ENCODE measurements at regions not wholly inside any gene's neighbourhood (a gene's known extent, or its start where the extent isn't known, plus 50 kb on each side); places are given as distances from the start of the nearest gene placed in this dataset.

GRCh38 chr15:87728998-87729397, 527.5 kb downstream of the NTRK3 start:
- intact Hi-C loops (cut with micrococcal nuclease; ENCODE audit: unreplicated experiment) (no loop called here), in situ Hi-C loops (cut with HindIII; ENCODE audit: extremely low pct_ligation_motif_present, low pct_unique_long_range_greater_than_20kb) (no loop called here)
- no peak overlapping the region for H3K4me2 ChIP-seq (ENCODE audit: low read depth, low read length)
- no peaks in the 10 kb centered on the region for H3K79me2 ChIP-seq (ENCODE audit: insufficient read depth, low read length)
- TF ChIP-seq KDM5A (IDR thresholded peaks at IDR 0.05; ENCODE audit: borderline replicate concordance, low read length) = no peak
- TF ChIP-seq YEATS4 (CRISPR knock-in tag; IDR thresholded peaks at IDR 0.05; ENCODE audit: borderline replicate concordance) = no peak
- no peak for TF ChIP-seq CBX5 (CRISPR knock-in tag; IDR thresholded peaks at IDR 0.05; ENCODE audit: borderline replicate concordance)
- no peak for TF ChIP-seq HINFP (CRISPR knock-in tag; IDR thresholded peaks at IDR 0.05; ENCODE audit: low read depth)
- no peak for TF ChIP-seq KDM2A (CRISPR knock-in tag; IDR thresholded peaks at IDR 0.05; ENCODE audit: borderline replicate concordance, low read depth)
- no peak for TF ChIP-seq IRF2 (CRISPR knock-in tag; IDR thresholded peaks at IDR 0.05)
- no peak for TF ChIP-seq SP5 (CRISPR knock-in tag; IDR thresholded peaks at IDR 0.05; ENCODE audit: borderline replicate concordance, low read depth)
- TF ChIP-seq ZNF180 (CRISPR knock-in tag; IDR thresholded peaks at IDR 0.05; ENCODE audit: borderline replicate concordance, low read depth) = no peak
- DNase-seq (ENCODE audit: low spot score) = no peak
- no peak overlapping the region for H3K9ac ChIP-seq (ENCODE audit: insufficient read depth, low read depth, low read length)
- ChIA-PET CTCF (ENCODE audit: low intra/inter-chr PET ratio, low total read pairs) (no interaction called here), POLR2A (no interaction called here)
- 2% methylated on average over 2 of the region's 2 CpGs for WGBS (ENCODE audit: low lambda C conversion rate)
- no peak overlapping the region for H2AFZ ChIP-seq (ENCODE audit: low read length)
- H3K9me3 ChIP-seq (ENCODE audit: low read length) = peaks cover 63% of the 10 kb centered on the region
- no peaks in the 10 kb centered on the region for H3K36me3 ChIP-seq (replicated peaks in 1 of 2; ENCODE audit: control insufficient read depth in 1 of 2, insufficient read depth in 2 of 2, low read length in 2 of 2)
- no peak for ATAC-seq
- no TSS peak for BruUV-seq (replicated peaks)
- no peaks in the 10 kb centered on the region for H3K4me1 ChIP-seq (ENCODE audit: insufficient read depth, low read length)
- no peak overlapping the region for H3K4me3 ChIP-seq (replicated peaks in 1 of 3; ENCODE audit: insufficient read depth in 1 of 3, low read depth in 2 of 3, low read length in 3 of 3)
- no peaks in the 10 kb centered on the region for H3K27me3 ChIP-seq (ENCODE audit: control insufficient read depth in 1 of 2, insufficient read depth in 2 of 2, low read length in 2 of 2)
- no peak overlapping the region for H3K27ac ChIP-seq (ENCODE audit: extremely low read length, insufficient read depth, low read length)
- no peak for FAIRE-seq
- H4K20me1 ChIP-seq (ENCODE audit: insufficient read depth, low read length) = no peaks in the 10 kb centered on the region

GRCh38 chr15:87727073-87727472, 529.5 kb downstream of the NTRK3 start:
- no peaks in the 10 kb centered on the region for H4K20me1 ChIP-seq (ENCODE audit: insufficient read depth, low read length)
- H3K36me3 ChIP-seq (replicated peaks in 1 of 2; ENCODE audit: control insufficient read depth in 1 of 2, insufficient read depth in 2 of 2, low read length in 2 of 2) = no peaks in the 10 kb centered on the region
- peaks cover 73% of the 10 kb centered on the region for H3K9me3 ChIP-seq (ENCODE audit: low read length)
- no peak overlapping the region for H3K4me3 ChIP-seq (replicated peaks in 1 of 3; ENCODE audit: insufficient read depth in 1 of 3, low read depth in 2 of 3, low read length in 3 of 3)
- no peaks in the 10 kb centered on the region for H3K27me3 ChIP-seq (ENCODE audit: control insufficient read depth in 1 of 2, insufficient read depth in 2 of 2, low read length in 2 of 2)
- no TSS peak for BruUV-seq (replicated peaks)
- DNase-seq (ENCODE audit: low spot score) (no peak), ATAC-seq (no peak), FAIRE-seq (no peak)
- H3K27ac ChIP-seq (ENCODE audit: extremely low read length, insufficient read depth, low read length) = no peak overlapping the region
- TF ChIP-seq ZNF746 (CRISPR knock-in tag; IDR thresholded peaks at IDR 0.05) (no peak), ZNF850 (CRISPR knock-in tag; conservative IDR thresholded peaks at IDR 0.05) (no peak), NFE2L2 (IDR thresholded peaks at IDR 0.05; ENCODE audit: low read length) (no peak), ZNF704 (CRISPR knock-in tag; IDR thresholded peaks at IDR 0.05; ENCODE audit: borderline replicate concordance) (no peak), MIXL1 (CRISPR knock-in tag; IDR thresholded peaks at IDR 0.05) (no peak), CBX1 (IDR thresholded peaks at IDR 0.05; ENCODE audit: low read depth) (no peak), AGO2 (optimal IDR thresholded peaks at IDR 0.05; ENCODE audit: low read depth, low read length) (no peak), PCBP1 (IDR thresholded peaks at IDR 0.05; ENCODE audit: borderline replicate concordance, low read depth, low read length) (no peak), POLR2AphosphoS5 (IDR thresholded peaks at IDR 0.05; ENCODE audit: low read depth, low read length) (no peak)
- intact Hi-C loops (cut with micrococcal nuclease; ENCODE audit: unreplicated experiment) = no loop called here
- in situ Hi-C loops (cut with HindIII; ENCODE audit: extremely low pct_ligation_motif_present, low pct_unique_long_range_greater_than_20kb) = no loop called here
- no peak overlapping the region for H3K9ac ChIP-seq (ENCODE audit: insufficient read depth, low read depth, low read length)
- ChIA-PET POLR2A (no interaction called here), CTCF (ENCODE audit: low intra/inter-chr PET ratio, low total read pairs) (no interaction called here)
- no peak overlapping the region for H2AFZ ChIP-seq (ENCODE audit: low read length)
- no peak overlapping the region for H3K4me2 ChIP-seq (ENCODE audit: low read depth, low read length)
- no peaks in the 10 kb centered on the region for H3K79me2 ChIP-seq (ENCODE audit: insufficient read depth, low read length)
- H3K4me1 ChIP-seq (ENCODE audit: insufficient read depth, low read length) = no peaks in the 10 kb centered on the region
- 0% methylated on average over 1 of the region's 2 CpGs for WGBS (ENCODE audit: low lambda C conversion rate)

Measured in HepG2 (cell line).